Rectal smooth muscle tissue (tissue), 1 donor: ENCODE measurements at regions not wholly inside any gene's neighbourhood (a gene's known extent, or its start where the extent isn't known, plus 50 kb on each side); places are given as distances from the start of the nearest gene placed in this dataset.

Experiments used
- H3K27ac ChIP-seq: one replicate; pipeline ENCODE4 v1.7.0; 2013; ENCODE audit warnings: low read depth, low read length, inconsistent platforms
- H3K27me3 ChIP-seq: one replicate; pipeline ENCODE4 v1.7.0; 2013; ENCODE audit warnings: low read length; ENCODE audit not compliant: control insufficient read depth, insufficient read depth
- H3K36me3 ChIP-seq: one replicate; pipeline ENCODE4 v1.7.0; 2013; ENCODE audit warnings: low read length; ENCODE audit not compliant: control insufficient read depth, insufficient read depth
- H3K4me1 ChIP-seq: one replicate; pipeline ENCODE4 v1.7.0; 2013; ENCODE audit warnings: low read length; ENCODE audit not compliant: control insufficient read depth, insufficient read depth
- H3K4me3 ChIP-seq: one replicate; pipeline ENCODE4 v1.7.0; 2013; ENCODE audit warnings: low read length
- H3K9ac ChIP-seq: one replicate; pipeline ENCODE4 v1.7.0; 2013; ENCODE audit warnings: low read length

- no peak overlapping the region for H3K9ac ChIP-seq
- no peaks in the 10 kb centered on the region for H3K4me1 ChIP-seq
- no peaks in the 10 kb centered on the region for H3K36me3 ChIP-seq
- H3K4me3 ChIP-seq: no peak overlapping the region
- no peaks in the 10 kb centered on the region for H3K27me3 ChIP-seq
- H3K27ac ChIP-seq: no peak overlapping the region
Observed at GRCh38 chr16:79331066-79331465, 269.5 kb downstream of the MAF start.

DNA sequence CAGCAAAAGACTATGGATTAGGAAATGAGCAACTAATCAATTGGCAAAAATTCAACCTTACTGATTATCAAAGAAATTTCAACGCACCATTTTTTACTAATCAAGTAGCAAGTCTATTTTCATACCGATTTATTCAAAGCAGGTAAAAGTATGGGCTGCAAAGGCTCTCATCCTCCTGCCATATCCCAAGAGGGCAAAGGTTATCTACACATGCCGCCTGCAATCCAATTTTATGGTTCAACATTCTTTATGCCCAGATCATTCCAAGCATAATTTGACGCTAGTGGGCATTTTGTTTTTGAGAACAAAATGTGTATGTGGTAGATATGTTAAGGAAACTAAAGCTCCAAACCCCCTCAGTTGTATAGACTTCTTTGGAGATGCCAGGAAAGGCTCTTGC is 270.6 kb downstream of the MAF start:
- no peak overlapping the region for H3K27ac ChIP-seq
- no peaks in the 10 kb centered on the region for H3K27me3 ChIP-seq
- no peak overlapping the region for H3K4me3 ChIP-seq
- H3K4me1 ChIP-seq: no peaks in the 10 kb centered on the region
- H3K36me3 ChIP-seq: no peaks in the 10 kb centered on the region
- H3K9ac ChIP-seq: no peak overlapping the region

GRCh38 chr16:79329166-79329521 is 271.4 kb downstream of the MAF start:
- Histone ChIP-seq H3K4me1 (no peaks in the 10 kb centered on the region), H3K36me3 (no peaks in the 10 kb centered on the region), H3K4me3 (no peak overlapping the region), H3K9ac (no peak overlapping the region), H3K27me3 (no peaks in the 10 kb centered on the region), H3K27ac (no peak overlapping the region)

DNA sequence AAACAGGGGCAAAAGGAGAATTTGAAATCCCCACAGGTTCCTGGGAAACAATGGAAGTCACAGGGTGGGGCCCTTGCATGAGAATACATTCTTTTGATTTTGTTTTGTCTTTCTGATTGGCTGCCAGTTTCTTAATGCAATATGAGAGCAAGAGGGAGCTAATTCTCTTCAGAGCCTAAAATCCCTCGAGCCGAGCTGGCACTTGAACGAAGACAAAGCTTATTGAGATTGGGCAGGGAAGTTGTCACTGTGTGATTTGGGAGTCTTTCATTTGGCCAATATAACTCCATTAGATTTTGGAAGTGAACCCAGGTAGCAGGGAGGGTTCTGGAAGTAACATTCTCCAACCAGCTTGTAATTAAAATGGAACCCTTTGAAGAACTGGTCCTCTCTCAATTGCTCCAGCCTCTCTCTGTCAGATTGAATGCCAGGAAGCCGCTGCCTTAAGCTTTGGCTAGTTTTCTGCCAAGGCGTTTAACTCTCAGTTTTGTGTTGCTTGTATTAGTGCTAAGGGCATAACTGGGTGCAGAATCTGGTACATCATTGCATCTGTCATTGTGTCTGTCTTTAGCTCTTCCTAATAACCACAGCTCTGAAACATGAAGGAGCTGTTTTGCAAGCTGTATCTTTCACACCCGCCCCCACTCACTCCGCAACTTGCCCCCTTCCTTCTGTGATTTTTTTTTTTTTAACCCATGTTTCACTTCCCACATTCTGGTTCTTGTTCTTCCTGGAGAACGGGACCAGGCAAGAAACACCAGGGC is 272.0 kb downstream of the MAF start:
- H3K27me3 ChIP-seq: no peaks in the 10 kb centered on the region
- H3K4me1 ChIP-seq: no peaks in the 10 kb centered on the region
- no peak overlapping the region for H3K4me3 ChIP-seq
- no peak overlapping the region for H3K9ac ChIP-seq
- H3K36me3 ChIP-seq: no peaks in the 10 kb centered on the region
- H3K27ac ChIP-seq: no peak overlapping the region

- H3K36me3 ChIP-seq: no peaks in the 10 kb centered on the region
- no peak overlapping the region for H3K27ac ChIP-seq
- H3K27me3 ChIP-seq: no peaks in the 10 kb centered on the region
- no peak overlapping the region for H3K9ac ChIP-seq
- H3K4me1 ChIP-seq: no peaks in the 10 kb centered on the region
- H3K4me3 ChIP-seq: no peak overlapping the region
Observed at GRCh38 chr16:79327836-79328235, 272.7 kb downstream of the MAF start.

DNA sequence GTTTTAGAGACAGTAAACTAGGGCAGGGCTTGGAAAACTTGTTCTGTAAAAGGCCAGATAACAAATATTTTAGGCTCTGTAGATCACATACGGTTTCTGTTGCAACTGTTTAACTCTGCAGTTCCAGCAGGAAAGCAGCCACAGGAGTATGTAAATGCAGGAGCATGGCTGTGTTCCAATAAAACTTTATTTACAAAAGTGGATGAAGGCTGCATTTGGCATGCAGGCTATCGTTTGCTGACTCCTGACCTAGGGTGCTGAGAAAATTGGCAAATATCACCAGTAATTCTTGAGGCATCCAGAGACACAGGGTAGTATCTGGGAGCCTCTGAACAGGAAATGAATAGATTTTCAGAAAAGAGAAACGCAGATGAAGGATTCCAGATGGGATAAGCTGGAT is 274.0 kb downstream of the MAF start:
- no peak overlapping the region for H3K27ac ChIP-seq
- H3K36me3 ChIP-seq: no peaks in the 10 kb centered on the region

DNA sequence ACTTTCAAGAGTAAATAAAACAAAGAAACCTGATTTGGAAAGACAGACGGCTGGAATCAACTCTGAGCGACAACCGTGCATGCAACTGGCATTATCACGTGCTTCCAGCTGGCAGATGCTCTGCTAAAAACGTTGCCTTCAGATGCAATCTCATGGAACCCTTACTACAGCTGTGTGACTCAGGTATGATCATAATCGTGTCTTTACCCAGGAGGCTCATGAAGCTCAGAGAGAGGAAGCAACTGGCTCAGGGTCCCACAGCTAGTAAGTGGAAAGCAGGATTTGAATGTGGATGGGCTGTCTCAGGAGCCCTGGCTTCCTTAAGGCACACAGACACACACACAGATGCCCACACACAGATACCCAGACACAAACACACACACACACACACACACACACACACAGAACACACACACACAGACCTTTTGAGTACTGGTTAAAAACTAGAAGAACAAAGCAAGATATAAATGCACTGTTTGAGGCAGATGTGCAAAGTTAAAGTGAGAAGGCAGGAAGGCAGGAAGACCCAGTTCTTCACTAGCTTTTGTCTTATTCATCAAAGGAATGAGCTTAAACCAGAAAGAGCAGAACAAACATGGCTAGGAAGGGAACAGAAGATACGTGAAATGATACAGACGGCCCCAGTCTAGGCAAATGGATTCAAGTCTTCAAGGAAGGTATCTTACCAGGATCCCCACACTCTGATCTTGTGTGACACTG is 275.2 kb downstream of the MAF start:
- Histone ChIP-seq H3K4me3 (no peak overlapping the region), H3K36me3 (no peaks in the 10 kb centered on the region), H3K27ac (no peak overlapping the region), H3K27me3 (no peaks in the 10 kb centered on the region), H3K4me1 (no peaks in the 10 kb centered on the region), H3K9ac (no peak overlapping the region)

More for the DNA sequence above, 274.0 kb downstream of the MAF start:
- H3K27me3 ChIP-seq: no peaks in the 10 kb centered on the region
- H3K4me3 ChIP-seq: no peak overlapping the region
- H3K9ac ChIP-seq: no peak overlapping the region
- no peaks in the 10 kb centered on the region for H3K4me1 ChIP-seq

DNA sequence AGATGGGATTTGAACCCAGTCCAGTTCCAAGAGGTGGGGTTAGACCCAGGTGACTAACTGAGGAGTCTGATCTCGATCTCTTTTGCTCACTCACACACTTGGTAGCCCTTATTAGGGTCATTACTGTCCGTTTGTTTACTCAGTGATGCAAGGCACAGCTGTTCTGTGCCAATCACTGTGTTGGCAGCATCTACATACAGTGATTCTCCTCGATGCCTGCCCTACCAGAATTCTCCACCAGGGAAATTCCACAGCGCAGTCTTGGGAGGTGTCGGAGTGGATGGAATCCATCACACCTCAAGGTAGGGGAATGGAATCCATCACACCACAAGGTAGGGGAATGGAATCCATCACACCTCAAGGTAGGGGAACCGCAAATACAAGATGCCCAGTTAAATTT is 279.6 kb downstream of the MAF start:
- Histone ChIP-seq H3K27me3 (no peaks in the 10 kb centered on the region), H3K4me1 (no peaks in the 10 kb centered on the region), H3K27ac (no peak overlapping the region), H3K36me3 (no peaks in the 10 kb centered on the region), H3K9ac (no peak overlapping the region), H3K4me3 (no peak overlapping the region)

GRCh38 chr16:79318143-79318899 is 282.2 kb downstream of the MAF start:
- Histone ChIP-seq H3K36me3 (no peaks in the 10 kb centered on the region), H3K9ac (no peak overlapping the region), H3K27me3 (no peaks in the 10 kb centered on the region), H3K4me1 (no peaks in the 10 kb centered on the region), H3K27ac (no peak overlapping the region), H3K4me3 (no peak overlapping the region)

- H3K4me1 ChIP-seq: no peaks in the 10 kb centered on the region
- H3K27me3 ChIP-seq: no peaks in the 10 kb centered on the region
- no peak overlapping the region for H3K27ac ChIP-seq
- no peak overlapping the region for H3K4me3 ChIP-seq
- H3K36me3 ChIP-seq: no peaks in the 10 kb centered on the region
- H3K9ac ChIP-seq: no peak overlapping the region
Observed at GRCh38 chr16:79317521-79317920, 283.0 kb downstream of the MAF start.

GRCh38 chr16:79317026-79317425 is 283.5 kb downstream of the MAF start:
- no peak overlapping the region for H3K9ac ChIP-seq
- H3K27me3 ChIP-seq: no peaks in the 10 kb centered on the region
- no peak overlapping the region for H3K4me3 ChIP-seq
- H3K27ac ChIP-seq: no peak overlapping the region
- no peaks in the 10 kb centered on the region for H3K4me1 ChIP-seq
- no peaks in the 10 kb centered on the region for H3K36me3 ChIP-seq

- H3K9ac ChIP-seq: no peak overlapping the region
Observed at GRCh38 chr16:79316004-79316458, 284.5 kb downstream of the MAF start.

More at GRCh38 chr16:79316004-79316458, 284.5 kb downstream of the MAF start:
- Histone ChIP-seq H3K4me1 (no peaks in the 10 kb centered on the region), H3K27me3 (no peaks in the 10 kb centered on the region), H3K4me3 (no peak overlapping the region), H3K36me3 (no peaks in the 10 kb centered on the region), H3K27ac (no peak overlapping the region)
